HG03432 (cell line): ENCODE measurements at regions not wholly inside any gene's neighbourhood (a gene's known extent, or its start where the extent isn't known, plus 50 kb on each side); places are given as distances from the start of the nearest gene placed in this dataset.

Experiments used
- ATAC-seq: cut with Tn5 transposase; IDR thresholded peaks from one replicate; pipeline ENCODE4 v1.9.1; 2021; ENCODE audit warnings: mild to moderate bottlenecking, moderate library complexity; ENCODE audit not compliant: unreplicated experiment

GRCh38 chr1:4265836-4266235, 365.8 kb upstream of the C1orf174 start:
- ATAC-seq, result no peak

DNA sequence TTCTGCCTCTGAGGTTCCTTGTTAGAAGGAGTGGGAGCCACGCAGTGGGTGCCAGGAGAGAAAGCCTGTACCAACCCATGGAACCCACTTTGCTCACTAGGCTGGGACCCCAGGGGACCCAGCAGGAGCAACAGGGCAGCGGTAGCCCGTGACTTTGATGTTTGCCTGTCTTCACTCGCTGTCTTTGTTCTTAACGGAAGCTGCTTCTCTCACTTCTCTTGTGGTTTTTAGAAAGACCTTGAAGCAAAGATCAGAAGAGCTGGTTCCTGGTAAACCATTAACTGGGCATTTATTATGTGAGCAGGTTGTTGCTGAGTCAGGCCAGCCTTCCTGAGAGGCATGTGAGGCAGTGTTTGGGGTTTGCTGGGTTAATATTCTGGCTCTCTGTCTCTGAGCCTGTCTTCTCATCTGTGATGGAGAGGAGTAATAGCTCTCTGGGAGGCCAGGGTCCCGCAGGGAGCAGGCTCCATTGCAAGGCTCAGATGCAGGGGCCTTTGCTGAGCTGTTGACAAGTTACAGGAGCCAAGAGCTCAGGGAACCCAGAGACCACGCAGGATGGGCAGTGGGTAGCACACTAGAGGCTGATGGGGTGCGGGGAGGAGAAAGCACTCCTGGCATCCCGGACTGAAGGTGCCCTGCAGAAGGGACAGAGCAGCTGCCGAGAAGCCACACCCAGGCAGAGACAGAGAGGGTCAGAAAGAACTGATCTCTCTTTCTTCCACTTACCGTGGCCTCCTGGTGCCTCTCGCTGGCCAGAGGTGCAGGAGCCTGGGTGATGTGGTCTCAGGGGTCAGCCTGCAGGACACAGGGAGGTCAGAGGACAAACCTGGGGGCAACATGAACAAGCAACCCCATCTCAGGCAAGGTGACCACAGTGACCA, 367.5 kb upstream of the C1orf174 start:
- peak; percentile 91 for ATAC-seq

- no peak for ATAC-seq
These were observed 368.3 kb upstream of the C1orf174 start for GRCh38 chr1:4268262-4268888.

DNA sequence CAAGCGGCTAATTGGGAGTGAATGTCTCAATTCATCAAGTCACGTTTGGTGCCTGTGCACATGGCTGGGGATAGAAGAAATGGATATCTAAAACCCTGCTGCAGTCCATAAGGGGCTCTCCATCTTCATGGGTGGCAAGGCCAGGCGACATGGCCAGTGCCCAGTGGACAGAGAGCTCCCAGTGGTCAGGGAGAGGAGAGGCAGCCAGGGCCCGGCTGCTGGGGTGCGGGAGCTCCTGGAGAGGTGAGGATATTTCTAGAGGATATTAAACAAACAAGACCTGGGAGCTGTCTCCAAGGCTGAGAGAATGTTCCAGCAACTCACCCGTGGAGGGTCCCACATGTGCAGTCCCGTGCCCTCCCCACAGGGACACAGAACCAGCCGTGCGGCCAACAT, 368.8 kb upstream of the C1orf174 start:
- ATAC-seq, result no peak

DNA sequence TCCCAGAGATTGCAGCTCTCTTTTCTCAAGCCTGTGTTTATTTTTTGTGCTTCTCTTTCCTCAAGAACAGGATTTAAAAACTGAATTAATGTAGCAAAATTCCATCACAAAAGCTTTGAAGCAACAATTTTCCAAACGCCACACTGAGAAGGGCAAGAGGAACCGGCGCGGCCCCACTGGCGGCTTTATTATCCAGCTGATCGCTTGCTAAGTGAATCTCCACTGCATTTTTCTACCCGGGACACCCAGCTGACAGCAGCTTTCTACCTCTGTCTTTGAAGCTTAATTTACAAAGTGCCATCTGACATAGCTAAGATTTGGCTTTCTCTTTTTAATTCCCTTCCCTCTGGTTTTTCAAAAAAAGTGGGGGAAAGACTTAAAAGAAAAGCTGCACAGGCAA, 369.3 kb upstream of the C1orf174 start:
- ATAC-seq, result no peak

DNA sequence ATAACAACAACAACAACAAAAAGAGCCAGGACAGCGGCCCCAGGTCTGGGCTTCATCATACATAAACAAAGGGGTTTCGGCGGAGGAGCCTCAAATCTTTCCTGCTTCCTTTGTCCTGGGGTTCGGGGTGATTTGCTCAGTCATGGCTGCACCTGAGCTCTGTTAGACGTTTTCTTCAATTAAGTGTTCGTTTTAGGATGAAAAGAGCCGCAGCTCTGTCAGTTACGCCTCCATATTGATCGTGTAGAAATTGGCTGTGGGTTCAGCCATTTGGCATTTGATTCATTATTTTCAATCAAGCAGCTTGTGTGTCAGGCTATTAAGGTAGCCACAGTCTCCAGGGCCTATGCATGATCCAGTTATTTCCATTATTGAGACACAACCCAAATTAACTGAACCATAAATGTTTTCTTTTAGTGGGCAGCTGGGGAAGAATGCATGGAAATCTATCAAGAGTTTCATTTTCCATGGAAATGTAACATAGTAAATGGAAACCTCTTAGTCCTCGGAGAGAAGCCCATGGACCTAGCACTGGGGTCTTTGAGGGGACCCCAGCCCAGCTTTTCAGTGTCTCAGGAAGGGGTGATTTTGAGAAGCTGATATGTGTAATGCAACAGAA, 370.0 kb upstream of the C1orf174 start:
- no peak for ATAC-seq

DNA sequence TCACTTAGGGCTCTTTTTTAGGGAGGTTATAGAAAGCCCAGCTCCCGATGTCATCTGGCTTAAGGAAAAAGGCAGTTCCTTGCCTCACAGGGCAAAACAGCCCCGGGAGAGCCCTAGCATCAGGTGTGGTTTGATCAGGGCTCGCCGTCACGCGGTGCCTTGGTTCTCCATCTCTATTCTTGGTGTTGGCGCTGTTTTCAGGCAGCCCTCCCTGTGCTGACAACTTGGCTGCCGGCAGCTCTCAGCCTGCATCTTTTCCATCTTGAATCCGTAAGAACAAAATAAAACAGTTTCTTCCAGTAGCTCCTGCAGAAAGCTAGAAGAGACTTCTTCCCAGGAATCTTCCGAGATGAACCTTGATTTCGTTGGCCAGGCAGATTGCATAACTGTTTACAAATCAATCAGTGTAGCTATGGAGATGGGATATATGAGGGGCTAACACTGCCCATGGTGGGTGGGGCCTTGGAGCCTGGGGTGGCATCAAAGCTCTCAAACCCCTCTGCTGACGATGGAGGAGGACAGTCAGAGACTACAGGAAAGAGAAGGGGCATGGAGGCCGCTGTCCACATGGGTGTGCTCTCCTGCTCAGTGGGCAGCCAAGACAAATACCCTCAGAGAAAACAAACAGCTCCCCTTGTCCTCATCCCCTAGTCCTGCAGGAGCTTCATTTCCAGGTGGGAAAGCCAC, 370.7 kb upstream of the C1orf174 start:
- ATAC-seq, result no peak

DNA sequence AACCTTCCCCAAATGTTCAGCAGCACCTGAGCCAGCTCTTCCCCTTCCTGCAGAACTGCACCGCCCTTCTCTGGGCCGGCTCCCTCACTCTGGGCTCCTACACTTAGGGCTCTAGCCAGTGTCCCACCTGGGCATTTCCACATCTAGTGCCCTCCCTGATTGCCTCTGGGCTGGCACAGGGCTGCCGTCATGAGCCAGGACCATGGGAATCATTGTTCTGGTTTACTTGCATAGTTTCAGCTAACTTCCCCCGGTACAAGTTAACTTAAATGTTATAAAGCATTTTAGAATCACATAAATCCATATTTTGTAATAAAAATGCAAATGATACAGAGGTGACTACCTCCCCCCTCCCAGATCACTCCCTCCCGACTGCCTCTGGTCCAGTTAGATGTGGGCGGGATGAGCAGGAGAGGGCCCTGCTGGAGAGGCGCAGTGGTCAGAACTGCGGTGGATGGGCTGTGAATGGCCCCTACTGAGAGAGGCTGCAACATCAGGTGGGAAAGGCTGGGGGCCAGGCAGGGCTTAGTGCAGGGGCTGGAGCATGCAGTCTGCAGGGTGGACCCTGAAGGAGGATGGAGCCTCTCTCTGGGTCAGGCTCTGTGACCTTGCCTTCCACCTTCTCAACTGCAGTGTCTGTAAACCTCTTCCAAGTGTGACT, 371.4 kb upstream of the C1orf174 start:
- ATAC-seq, result no peak

DNA sequence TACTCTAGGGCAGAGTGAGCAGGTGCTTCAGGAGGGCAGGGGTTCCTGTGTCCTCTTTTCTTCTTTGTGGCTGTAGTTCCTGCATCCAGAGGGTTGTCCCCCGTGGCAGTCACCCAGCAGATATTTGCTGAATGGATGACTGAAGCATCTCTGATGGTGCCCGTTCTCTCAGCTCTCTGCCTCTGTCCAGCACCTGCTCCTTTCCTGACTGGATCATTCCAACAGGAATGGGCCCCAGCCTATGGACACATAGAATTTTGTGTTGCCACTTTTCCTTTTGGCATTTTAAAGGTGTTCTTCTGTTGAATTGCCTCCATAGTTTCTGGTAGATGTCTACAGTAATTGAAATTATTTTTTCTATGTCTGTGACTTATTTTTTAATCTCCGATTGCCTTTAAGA, 372.5 kb upstream of the C1orf174 start:
- no peak for ATAC-seq

DNA sequence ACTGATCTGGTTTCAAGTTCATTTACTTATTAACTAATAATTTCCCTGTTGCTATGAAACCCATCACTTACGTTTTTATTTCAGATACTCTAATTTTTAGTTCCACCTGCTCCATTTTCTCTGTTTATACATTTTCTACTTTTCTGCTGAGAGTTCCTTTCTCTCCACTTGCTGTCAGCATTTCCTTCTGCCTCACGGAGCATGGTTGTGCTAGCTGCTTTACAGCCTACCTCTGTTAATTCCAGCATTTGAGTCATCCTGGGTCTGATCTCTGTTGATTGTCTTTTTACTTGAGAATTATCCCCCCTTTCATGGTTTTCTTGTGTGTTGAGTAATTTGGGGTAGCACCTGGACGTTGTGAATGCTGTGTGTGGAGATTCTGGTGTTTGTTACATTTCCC, 373.2 kb upstream of the C1orf174 start:
- ATAC-seq, result no peak

DNA sequence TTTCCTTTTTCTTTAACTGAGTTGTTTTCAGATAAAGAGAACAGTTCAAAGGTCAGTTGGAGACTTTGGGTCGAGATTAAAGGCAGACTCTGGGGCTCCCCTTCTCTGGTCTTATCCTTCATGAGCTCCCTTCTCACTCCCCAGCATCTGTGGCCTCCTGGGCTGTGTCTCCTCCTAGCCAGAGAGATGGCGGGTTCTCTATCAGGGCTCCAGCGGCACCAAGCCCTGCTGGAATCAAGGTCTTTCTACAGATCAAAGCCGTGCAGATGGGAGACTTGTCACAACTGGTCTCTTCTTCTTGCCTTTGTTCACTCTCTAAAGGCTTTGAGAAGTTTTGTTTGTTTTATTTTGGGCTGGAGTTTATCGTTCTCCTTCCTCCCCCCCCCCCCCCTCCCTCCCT, 373.7 kb upstream of the C1orf174 start:
- ATAC-seq, result no peak

DNA sequence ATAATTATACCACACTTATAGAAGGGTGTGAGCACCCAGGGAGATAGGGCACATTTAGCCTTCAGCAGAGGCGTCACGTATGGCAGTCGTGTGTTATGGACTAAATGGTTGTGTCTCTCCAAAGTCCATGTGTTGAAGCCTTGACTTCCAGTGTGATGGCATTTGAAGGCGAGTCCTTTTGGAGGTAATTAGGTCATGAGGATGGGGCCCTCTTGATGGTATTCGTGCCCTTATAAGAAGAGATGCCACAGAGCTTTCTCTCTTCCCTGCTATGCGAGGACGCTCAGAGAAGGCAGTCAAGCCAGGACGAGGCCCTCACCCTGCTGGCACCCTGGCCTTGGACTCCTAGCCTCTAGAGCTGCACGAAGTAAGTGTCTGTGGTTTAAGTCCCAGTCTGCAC, 375.0 kb upstream of the C1orf174 start:
- no peak for ATAC-seq

DNA sequence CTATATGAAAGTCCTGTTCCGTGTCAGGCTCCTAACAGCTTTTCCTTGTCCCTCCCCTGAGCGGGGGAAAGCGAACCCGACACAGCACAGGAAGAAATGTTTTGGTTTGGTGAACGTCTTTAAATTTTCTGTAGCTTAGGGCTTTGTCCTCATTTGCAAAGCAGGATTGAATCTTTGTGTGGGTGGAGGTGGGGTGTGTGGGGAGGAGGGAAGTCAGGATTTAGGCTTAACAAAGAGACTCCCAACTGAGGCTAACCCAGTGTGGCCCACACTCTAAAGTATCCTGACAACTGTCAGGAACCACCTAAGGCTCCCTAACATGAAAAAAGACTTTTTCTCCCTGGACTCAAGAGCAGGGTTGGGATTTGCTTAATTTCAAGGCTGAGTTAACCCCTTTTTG, 376.2 kb upstream of the C1orf174 start:
- no peak for ATAC-seq

GRCh38 chr1:4277598-4277997, 376.8 kb upstream of the AJAP1 start:
- ATAC-seq, result no peak

GRCh38 chr1:4284976-4285375, 369.4 kb upstream of the AJAP1 start:
- no peak for ATAC-seq

DNA sequence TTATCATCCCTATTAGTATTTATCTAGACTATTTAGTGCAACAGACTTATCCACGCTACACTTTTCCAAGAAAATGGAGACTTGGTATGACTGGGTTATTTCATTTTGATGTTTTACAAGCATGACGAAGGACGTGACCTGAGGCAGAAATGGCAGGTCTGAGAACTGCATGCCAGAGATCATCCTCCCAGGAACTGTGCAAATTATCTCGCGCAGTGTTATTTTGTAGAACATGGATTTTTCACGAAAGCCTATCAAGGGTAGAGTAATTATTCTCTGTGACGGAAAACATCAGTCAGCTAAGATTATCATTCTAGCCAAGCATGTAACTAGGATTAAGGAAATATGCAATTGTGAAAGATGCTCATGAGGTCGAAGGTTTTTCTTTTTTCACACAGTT, 361.5 kb upstream of the AJAP1 start:
- no peak for ATAC-seq

DNA sequence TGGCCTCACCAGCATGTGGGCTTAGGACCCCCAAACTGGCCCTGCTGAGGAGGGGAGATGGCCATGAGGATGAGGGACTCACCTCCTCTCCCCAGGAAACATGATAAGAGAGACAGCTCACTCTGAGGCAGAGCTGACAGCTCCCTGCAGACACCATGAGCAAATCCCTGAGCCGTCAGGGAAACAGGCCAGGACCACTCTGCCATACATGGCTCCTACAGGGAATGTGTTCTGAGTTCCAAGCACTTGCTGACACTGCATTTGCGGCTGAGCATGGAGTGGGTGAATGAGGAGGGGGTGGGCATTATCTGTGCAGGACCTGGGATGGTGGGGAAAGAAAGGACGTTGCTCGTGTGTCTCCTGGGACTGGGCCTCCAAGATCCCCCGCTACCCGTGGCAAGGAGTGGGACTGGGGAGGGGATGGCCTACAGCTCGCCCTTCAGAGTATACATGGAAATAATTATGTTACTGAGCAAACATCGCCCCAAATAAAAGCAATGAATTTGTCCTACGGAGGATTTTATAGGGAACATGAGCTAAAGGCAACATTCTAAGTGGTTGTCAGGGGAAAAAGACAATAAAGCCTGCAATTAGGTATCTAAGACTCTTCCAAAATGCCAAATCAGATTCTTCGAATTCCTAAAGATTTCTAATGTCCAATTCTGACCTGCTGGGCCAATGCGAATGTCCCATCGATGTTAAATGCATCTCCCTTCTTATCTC, 355.9 kb upstream of the AJAP1 start:
- no peak for ATAC-seq

GRCh38 chr1:4301007-4301406, 353.4 kb upstream of the AJAP1 start:
- no peak for ATAC-seq

DNA sequence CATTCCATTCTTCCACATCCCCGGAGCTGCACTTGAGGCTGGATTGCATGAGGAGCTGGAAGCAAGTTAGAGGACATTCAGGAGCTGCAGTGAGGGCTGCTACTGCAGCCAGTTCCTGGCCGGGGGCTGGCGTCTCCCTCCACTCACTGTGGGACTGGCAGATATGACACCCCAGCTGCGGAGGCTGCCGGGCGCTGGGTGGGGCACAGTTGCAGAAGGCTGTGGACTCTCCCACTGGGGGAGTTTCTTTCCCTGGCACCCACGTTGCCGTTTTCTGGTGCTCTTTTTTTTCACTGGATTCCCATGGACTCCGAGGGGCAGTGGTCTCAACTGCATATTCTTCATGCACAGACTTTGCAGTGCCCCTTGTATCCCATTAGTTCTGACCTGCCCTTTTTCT, 351.1 kb upstream of the AJAP1 start:
- ATAC-seq, result no peak

GRCh38 chr1:4305526-4306301, 348.7 kb upstream of the AJAP1 start:
- no peak for ATAC-seq
